BE2C (cell line): ENCODE measurements at regions not wholly inside any gene's neighbourhood (a gene's known extent, or its start where the extent isn't known, plus 50 kb on each side); places are given as distances from the start of the nearest gene placed in this dataset.

ENCODE experiments used
- DNase-seq: peaks from one replicate; pipeline ENCODE4 v3.0.0-alpha.2; 2020
- H3K27me3 ChIP-seq: fragments of 250-450 bp; sonication (Bioruptor Pico); 2 replicates; pipeline ENCODE4 v1.5.1; 2020; ENCODE audit warnings: mild to moderate bottlenecking
- H3K36me3 ChIP-seq: fragments of 250-450 bp; sonication (Bioruptor Pico); 2 replicates; pipeline ENCODE4 v1.5.1; 2020; ENCODE audit warnings: mild to moderate bottlenecking
- H3K4me1 ChIP-seq: fragments of 250-450 bp; sonication (Bioruptor Pico); 2 replicates; pipeline ENCODE4 v1.5.1; 2020
- H3K4me3 ChIP-seq: 2 replicates; pipeline ENCODE4 v1.5.1; 2011; ENCODE audit warnings: low read depth, low read length
- H3K9me3 ChIP-seq: fragments of 250-450 bp; sonication (Bioruptor Pico); 2 replicates; pipeline ENCODE4 v1.5.1; 2020
- TF ChIP-seq, protein P1 (sequence below): IDR thresholded peaks from 2 replicates; pipeline ENCODE4 v1.5.1; 2012; ENCODE audit warnings: mild to moderate bottlenecking, low read depth, low read length

DNA sequence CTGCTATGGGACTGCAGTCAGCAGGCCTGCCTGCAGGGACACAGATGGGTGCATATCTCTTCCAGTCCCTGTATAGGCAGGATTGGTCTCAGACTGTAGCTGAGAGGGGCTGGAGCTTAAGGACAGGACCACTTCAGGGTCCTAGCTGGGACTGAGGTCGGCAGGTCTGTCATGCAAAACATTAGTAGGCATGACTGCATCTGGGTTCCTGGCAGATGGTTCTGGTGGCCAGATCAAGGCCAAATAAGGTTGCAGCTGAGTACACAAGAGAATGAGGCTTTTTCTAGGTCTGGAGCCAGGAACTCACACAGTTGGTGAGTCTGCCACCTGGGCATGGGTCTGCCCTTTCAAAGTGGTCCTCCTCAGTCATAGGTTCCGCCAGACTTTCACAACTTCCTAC, 155.8 kb downstream of the TPH2 start:
- TF ChIP-seq, protein P1, sequence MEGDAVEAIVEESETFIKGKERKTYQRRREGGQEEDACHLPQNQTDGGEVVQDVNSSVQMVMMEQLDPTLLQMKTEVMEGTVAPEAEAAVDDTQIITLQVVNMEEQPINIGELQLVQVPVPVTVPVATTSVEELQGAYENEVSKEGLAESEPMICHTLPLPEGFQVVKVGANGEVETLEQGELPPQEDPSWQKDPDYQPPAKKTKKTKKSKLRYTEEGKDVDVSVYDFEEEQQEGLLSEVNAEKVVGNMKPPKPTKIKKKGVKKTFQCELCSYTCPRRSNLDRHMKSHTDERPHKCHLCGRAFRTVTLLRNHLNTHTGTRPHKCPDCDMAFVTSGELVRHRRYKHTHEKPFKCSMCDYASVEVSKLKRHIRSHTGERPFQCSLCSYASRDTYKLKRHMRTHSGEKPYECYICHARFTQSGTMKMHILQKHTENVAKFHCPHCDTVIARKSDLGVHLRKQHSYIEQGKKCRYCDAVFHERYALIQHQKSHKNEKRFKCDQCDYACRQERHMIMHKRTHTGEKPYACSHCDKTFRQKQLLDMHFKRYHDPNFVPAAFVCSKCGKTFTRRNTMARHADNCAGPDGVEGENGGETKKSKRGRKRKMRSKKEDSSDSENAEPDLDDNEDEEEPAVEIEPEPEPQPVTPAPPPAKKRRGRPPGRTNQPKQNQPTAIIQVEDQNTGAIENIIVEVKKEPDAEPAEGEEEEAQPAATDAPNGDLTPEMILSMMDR: no peak
- no peak for DNase-seq
- Histone ChIP-seq H3K36me3 (no peaks in the 10 kb centered on the region), H3K4me1 (no peaks in the 10 kb centered on the region), H3K4me3 (no peak overlapping the region), H3K27me3 (peaks cover 3% of the 10 kb centered on the region; the same call in 1 of the 2 replicates), H3K9me3 (no peaks in the 10 kb centered on the region)

- no peak overlapping the region for H3K4me3 ChIP-seq
- H3K9me3 ChIP-seq: no peaks in the 10 kb centered on the region
- TF ChIP-seq, protein P1: no peak
- peaks cover 3% of the 10 kb centered on the region; the same call in 1 of the 2 replicates for H3K27me3 ChIP-seq
- no peaks in the 10 kb centered on the region for H3K4me1 ChIP-seq
- H3K36me3 ChIP-seq: no peaks in the 10 kb centered on the region
- DNase-seq: no peak
Observed at GRCh38 chr12:72095025-72095424, 156.4 kb downstream of the TPH2 start.

DNA sequence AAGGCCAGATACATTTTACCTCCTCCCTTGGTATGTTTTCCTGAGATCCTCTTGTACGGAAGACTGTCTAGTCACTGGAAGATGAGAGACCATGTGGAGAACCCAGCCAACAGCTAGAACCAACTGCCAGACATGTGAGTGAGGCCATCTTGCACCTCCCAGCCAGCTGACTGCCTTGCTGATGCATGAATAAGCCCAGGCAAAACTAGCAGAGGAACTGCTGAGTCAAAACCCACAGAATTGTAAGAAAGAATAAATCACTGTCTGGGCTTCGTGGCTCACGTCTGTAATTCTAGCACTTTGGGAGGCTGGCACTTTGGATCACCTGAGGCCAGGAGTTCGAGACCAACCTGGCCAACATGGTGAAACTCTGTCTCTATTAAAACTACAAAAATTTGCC, 160.0 kb downstream of the TPH2 start:
- TF ChIP-seq, protein P1: no peak
- Histone ChIP-seq H3K9me3 (no peaks in the 10 kb centered on the region), H3K4me1 (no peaks in the 10 kb centered on the region), H3K36me3 (no peaks in the 10 kb centered on the region), H3K4me3 (no peak overlapping the region), H3K27me3 (peaks cover 3% of the 10 kb centered on the region; the same call in 1 of the 2 replicates)
- DNase-seq: no peak

DNA sequence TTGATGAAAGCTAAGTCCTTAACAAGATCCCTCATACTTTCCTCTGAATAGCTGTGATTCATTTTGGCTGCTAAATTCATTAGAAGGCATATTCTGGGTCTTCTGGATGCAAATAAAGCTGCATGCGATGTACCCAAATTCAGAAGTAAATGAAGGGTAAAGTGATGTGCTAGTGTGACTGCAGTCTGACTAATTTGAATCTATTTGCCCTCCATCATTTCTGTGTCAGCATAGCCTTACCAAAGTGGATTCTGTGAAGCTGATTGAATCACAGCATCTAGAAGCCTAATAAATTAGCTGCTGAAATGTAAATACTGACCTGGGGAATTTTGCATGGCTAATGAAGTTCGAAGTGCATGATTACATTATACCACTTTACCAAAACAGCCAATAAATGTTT, 162.2 kb downstream of the TPH2 start:
- TF ChIP-seq, protein P1: no peak
- Histone ChIP-seq H3K27me3 (peaks cover 3% of the 10 kb centered on the region; the same call in 1 of the 2 replicates), H3K4me3 (no peak overlapping the region), H3K36me3 (no peaks in the 10 kb centered on the region), H3K9me3 (no peaks in the 10 kb centered on the region), H3K4me1 (no peaks in the 10 kb centered on the region)
- no peak for DNase-seq

GRCh38 chr12:72102150-72102549, 163.5 kb downstream of the TPH2 start:
- DNase-seq: no peak
- Histone ChIP-seq H3K4me1 (no peaks in the 10 kb centered on the region), H3K36me3 (no peaks in the 10 kb centered on the region), H3K9me3 (no peaks in the 10 kb centered on the region), H3K27me3 (peaks cover 3% of the 10 kb centered on the region; the same call in 1 of the 2 replicates), H3K4me3 (no peak overlapping the region)
- TF ChIP-seq, protein P1: no peak

GRCh38 chr12:72105849-72106248, 166.3 kb upstream of the TRHDE start:
- Histone ChIP-seq H3K9me3 (no peaks in the 10 kb centered on the region), H3K36me3 (no peaks in the 10 kb centered on the region), H3K27me3 (peaks cover 2% of the 10 kb centered on the region; the same call in 1 of the 2 replicates), H3K4me1 (no peaks in the 10 kb centered on the region), H3K4me3 (no peak overlapping the region)
- DNase-seq: no peak
- TF ChIP-seq, protein P1: no peak
